Fibroblast of pulmonary artery (primary cell): ENCODE measurements at regions not wholly inside any gene's neighbourhood (a gene's known extent, or its start where the extent isn't known, plus 50 kb on each side); places are given as distances from the start of the nearest gene placed in this dataset.

Experiments
- DNase-seq: peaks from one replicate; pipeline ENCODE4 v3.0.0-alpha.2; 2010; ENCODE audit warnings: low read depth
- H3K4me3 ChIP-seq: replicated peaks from 2 replicates; pipeline ENCODE4 v1.5.1; 2011; ENCODE audit warnings: low read depth, mild to moderate bottlenecking, control low read depth, low read length, moderate library complexity
- CTCF ChIP-seq: IDR thresholded peaks from 2 replicates; pipeline ENCODE4 v1.5.1; 2011; ENCODE audit warnings: mild to moderate bottlenecking, control low read depth, low read length, inconsistent platforms; ENCODE audit errors: missing control alignments

- no peak for TF ChIP-seq CTCF
- DNase-seq: no peak
- H3K4me3 ChIP-seq: no peak overlapping the region
Measured at GRCh38 chr21:41677671-41678015, 89.2 kb downstream of the RIPK4 start.

- no peak for DNase-seq
- no peak overlapping the region for H3K4me3 ChIP-seq
- TF ChIP-seq CTCF: no peak
Measured at GRCh38 chr21:41676198-41676597, 90.7 kb downstream of the RIPK4 start.

GRCh38 chr21:41675574-41675973 is 91.3 kb downstream of the RIPK4 start:
- no peak for DNase-seq
- no peak overlapping the region for H3K4me3 ChIP-seq
- TF ChIP-seq CTCF: no peak

- no peak for DNase-seq
- H3K4me3 ChIP-seq: no peak overlapping the region
- no peak for TF ChIP-seq CTCF
Measured at GRCh38 chr21:41674402-41674801, 92.5 kb downstream of the RIPK4 start.

GRCh38 chr21:41673596-41674335 is 93.1 kb downstream of the RIPK4 start:
- no peak for DNase-seq
- H3K4me3 ChIP-seq: no peak overlapping the region
- TF ChIP-seq CTCF: no peak

GRCh38 chr21:41673071-41673470 is 93.8 kb downstream of the RIPK4 start:
- no peak for DNase-seq
- no peak overlapping the region for H3K4me3 ChIP-seq
- no peak for TF ChIP-seq CTCF

GRCh38 chr21:41672543-41672915 is 94.3 kb downstream of the RIPK4 start:
- no peak for DNase-seq
- no peak overlapping the region for H3K4me3 ChIP-seq
- TF ChIP-seq CTCF: no peak
